Central memory CD4-positive, alpha-beta T cell (primary cell): ENCODE measurements at regions not wholly inside any gene's neighbourhood (a gene's known extent, or its start where the extent isn't known, plus 50 kb on each side); places are given as distances from the start of the nearest gene placed in this dataset.
"Not testable (repeated sequence)": the region's sequence is repeated elsewhere in the genome, so short reads cannot be mapped to it uniquely, and the experiment has no call there.

Experiments
- DNase-seq: peaks from one replicate; pipeline ENCODE4 v3.0.0; 2022

DNA sequence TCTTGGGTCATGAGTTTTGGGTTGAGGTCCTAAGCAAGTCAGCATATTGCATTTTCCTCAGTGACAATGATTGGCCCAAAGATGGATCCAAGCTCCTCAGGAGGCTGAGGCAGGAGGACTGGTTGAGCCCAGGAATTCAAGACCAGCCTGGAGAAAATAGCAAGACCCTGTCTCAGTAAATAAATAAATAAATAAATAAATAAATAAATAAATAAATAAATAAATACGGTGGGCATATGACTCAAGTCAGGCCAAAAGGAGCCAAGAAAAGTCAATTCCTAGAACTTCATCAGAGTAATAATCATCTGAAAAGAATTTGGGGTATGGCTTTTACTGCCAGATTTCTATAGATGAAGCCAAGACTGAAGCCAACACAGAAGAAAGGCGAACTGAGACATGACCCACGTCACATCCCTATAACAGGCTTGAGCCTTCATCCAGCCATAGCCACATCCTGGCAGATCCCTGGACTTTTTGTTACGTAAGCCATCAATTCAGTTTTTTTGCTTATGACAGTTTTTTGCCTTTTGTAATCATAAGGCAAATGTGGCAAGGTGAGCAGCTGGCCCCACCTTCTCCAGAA lies 88.5 kb upstream of the NFASC start:
- DNase-seq = no peak

DNA sequence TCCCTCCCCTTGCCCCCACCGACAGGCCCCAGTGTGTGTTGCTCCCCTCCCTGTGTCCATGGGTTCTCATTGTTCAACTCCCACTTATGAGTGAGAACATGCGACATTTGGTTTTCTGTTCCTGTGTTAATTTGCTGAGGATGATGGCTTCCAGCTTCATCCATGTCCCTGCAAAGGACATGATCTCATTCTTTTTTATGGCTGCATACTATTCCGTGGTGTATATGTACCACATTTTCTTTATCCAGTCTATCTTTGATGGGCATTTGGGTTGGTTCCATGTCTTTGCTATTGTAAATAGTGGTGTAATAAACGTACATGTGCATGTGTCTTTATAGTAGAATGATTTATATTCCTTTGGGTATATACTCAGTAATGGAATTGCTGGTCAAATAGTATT lies 85.6 kb upstream of the NFASC start:
- DNase-seq = not testable (repeated sequence)

DNA sequence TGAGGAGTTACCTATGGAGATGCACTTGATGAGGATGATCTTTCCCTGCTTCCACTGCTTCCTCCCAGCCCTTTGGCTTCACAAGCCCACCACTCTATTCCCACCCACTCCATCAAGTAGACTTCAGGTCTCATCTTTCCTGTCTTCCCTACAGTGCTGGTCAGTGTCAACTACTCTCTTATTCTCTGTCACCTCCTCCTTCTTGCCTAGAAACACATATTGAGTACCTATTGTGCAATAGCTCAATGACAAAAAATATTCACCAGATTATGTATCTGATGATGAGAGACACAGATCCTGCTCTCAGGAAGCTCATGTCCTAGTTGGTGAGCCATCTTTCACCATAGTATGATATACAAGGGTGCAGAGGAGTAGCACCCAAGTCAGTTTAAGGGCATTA lies 82.2 kb upstream of the NFASC start:
- DNase-seq = no peak

DNA sequence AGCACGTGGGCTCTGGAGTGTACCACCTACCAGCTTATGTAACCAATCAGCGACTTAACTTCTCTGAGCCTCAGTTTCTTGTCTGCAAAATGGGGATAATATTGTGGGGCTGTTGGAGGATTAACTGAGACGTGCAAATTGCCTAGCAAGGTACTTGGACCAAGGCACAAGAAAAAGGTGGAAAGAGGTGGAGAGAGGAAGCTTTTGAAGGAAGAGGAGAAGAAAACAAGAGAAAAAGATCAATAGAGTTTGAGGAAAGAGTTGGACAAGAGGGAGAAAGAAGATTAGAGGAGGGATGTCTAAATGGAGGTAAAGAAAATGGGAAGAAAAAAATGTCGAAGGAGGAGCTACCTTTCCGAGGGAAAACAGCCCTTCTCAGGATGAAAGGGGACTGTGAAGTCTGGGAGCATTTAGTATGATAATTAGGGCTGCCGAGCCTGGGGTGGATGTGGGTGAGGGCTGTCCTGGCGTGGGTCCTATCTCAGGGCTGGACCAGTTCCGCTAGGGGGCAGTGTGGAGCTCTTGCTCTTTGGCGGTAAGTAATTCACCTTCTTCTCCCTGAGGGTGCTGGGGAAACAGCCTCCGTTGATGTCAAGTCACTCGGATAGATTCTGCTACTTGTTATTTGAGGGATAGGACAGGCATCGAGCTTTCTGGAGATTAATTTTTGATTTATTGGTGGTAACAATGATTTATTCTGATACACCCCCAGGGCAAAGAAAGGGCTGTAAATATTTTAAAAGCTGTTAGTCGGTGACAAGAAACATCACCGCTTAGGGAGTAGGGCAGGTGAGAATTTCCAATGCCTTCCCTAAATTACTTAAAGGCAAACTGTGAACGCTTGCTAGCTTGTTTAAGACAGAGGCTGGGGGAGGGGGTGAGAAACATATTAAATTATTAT lies 79.0 kb upstream of the NFASC start:
- DNase-seq = peak; percentile 60

DNA sequence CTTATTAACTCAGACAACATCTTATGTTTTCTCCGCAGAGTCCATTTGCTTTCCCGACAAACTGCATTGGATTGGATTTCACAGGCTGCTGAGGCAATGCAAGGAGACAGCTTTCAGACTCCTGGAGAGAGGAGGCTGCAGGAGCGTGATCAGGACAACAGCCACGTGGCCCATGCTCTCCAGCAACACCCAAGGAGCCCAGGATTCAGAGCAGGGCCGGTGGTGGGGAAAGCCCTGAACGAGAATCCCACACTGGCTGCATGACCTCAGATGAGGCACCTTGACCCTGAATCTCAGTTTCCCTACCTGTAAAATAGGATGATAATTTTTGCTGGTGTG lies 78.3 kb upstream of the NFASC start:
- DNase-seq = no peak

DNA sequence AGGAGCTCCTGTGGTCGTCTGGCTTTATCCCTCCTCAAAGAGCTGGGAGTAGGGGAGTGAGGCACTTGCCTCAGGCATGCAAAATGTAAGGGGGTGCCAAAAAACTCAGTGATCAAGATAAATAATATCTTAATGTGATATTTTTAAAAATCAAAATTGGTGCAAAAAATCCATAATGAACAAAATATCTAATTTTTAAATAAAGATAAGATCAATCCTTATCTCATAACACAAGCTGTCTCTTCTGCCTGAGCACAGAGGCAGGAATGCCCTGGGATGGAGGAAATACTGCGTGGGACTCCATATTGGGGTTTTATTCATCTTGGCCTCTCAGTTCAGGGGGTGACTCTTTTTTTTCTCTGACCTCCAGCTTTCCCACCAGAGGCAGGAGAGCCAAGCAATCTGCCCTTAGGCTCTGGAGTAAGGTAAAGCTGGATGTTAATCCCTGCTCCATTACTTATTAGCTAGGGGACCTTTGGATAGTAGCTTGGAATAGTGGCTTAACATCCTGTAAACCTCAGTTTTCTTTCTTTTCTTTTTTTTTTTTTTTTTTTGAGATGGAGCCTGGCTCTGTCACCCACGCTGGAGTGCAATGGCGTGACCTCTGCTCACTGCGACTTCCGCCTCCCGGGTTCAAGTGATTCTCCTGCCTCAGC lies 77.3 kb upstream of the NFASC start:
- no peak for DNase-seq

DNA sequence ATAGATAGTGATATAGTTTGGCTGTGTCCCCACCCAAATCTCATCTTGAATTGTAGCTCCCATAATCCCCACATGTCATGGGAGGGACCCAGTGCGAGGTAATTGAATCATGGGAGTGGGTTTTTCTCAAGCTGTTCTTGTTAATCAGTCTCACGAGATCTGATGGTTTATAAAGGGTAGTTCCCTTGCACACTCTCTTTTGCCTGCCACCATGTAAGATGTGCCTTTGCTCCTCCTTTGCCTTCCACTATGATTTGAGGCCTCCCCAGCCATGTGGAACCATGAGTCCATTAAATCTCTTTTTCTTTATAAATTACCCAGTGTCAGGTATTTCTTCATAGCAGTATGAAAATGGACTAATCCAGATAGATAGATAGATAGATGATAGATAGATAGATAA lies 73.8 kb upstream of the NFASC start:
- DNase-seq = not testable (repeated sequence)

DNA sequence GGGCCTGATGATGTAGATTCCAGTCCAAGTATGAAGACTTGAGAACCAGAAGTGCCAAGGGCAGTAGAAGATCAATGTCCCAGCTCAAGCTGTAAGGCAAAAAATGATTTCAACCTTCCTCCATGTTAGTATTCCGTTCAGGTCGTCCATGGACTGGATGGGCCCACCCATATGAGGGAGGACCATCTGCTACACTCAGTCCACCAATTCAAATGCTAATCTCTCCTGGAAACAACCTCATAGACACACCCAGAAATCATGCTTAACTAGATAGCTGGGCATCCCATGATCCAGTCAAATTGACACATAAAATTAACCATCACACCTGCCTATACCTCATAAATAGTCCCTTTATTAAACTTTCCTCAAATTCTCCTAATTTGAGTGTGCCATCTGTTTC lies 73.3 kb upstream of the NFASC start:
- DNase-seq = no peak

DNA sequence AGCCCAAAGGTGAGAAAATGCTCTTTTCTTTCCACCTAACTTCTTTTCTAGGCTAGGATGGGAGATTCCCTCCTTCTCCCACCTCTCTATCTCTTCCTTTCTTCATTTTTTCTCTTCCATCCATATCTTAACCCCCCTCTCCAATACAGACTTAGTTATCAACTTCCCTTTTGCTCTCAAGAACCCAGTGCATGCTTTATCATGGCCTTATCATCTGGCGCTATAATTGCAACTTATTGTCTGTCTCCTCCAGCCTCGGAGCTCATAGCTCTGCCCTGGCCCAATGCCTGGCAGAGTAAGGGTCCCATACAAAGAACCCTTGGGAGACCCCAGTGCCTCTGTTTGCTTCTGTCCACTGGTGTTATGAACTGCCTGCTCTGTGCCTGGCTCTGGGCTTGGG lies 71.0 kb upstream of the NFASC start:
- DNase-seq = no peak

DNA sequence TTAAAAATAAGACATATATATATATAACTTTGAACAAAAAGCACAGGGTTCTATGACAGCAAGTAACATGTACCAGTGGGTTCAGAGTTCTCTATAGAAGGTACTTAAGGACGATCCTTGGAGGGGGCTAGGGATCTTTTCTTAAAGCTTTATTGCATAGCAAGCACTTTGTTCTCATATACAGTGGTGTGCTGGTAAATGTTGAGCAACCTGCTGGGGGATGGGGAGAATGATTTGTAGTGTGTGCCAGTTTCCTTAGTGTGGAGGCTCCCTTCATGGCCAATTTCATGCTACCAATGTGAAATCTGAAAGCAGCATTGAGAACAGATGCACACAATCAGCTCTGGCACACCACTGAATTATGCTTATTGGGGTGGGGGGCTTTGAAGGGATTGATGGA lies 69.5 kb upstream of the NFASC start:
- no peak for DNase-seq

DNA sequence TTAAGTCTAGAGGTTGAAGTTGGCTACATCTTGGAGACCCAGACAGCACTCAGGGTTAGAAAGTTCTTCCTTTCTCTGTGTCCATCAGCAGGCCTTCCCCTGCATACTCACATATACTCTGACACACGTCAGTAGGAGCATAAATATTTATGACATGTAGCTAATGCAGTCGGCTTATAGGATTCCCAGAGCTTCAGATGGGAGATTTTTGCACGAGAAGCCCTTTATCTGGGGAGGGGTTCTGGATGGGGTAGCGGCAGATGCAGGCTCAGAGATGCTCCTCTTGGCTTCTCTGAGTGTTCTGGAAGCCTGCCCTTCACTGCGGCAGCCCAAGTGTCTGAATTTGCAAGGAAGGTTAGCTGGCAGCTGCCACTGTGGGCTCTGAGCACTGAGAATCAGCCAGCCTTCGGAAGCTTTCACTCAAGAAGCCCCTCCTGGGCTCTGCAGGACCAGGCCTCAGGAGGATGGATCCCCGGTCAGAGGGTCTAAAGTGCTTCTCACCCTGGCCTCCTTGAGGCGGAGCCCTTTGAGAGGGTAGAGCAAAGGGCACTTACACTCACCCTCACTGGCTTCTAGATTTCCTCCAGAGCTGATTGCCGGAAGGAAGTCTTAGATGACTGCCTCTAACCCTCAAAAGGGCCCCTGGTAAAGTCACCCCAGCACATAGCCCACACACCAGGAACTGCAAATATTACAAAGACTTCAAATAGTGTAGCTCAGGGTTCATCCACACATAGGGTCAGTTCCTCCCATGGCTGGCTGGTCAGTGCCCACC lies 68.1 kb upstream of the NFASC start:
- DNase-seq = no peak

DNA sequence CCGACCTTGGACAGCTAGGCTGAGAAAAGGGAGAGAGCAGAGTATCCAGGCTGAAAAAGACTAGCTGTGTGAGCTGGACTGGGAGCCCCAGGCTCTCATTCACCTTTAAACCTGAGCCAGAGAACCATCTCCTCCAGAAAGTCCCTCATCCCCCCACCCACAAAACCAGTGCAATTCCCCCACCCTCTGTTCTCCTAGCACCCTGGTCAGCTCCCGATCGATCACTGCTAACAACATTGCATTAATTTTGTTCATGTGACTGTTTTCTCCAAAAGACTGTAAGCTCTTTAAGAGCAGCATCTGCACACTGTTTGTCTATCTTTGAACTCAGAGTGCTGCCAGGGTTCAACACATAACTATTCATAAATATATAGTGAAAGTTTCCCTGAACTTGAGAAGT lies 67.1 kb upstream of the NFASC start:
- no peak for DNase-seq

DNA sequence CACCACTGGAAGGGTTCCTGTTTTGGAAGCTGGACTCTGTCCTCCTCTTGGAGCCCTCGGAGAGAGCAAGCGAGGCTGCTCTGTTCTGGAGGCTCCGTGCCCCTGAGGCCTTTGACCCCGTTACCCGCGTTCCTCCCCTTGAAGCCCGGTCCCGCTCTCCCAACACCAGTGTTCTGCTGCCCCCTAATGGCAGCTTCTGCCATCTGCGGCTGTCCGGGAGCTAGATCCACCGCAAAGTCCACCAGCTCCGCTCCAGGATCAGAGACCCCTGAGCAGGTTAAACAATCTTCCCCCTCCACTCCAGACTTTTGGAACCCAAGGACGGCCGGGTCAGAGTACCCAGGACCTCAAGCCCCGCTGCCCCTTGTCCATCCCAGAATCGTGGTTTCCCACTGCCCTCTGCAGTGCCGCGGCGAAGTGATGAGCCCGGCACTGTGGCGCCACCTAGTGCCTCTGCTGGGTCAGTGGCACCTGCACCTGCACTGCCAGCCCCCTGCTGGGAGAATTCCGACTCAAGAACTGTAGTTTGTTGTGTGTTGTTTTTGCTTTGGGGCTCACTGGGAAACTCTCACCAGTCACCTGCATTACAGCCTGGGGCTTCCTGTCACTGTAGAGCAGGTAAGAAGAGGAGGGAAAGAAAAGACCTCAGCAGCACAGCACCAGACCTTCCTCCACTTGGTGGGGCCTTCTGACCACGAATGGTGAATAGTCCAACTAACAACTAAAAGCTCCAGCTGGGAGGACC lies 63.5 kb upstream of the NFASC start:
- DNase-seq = peak; percentile 78

DNA sequence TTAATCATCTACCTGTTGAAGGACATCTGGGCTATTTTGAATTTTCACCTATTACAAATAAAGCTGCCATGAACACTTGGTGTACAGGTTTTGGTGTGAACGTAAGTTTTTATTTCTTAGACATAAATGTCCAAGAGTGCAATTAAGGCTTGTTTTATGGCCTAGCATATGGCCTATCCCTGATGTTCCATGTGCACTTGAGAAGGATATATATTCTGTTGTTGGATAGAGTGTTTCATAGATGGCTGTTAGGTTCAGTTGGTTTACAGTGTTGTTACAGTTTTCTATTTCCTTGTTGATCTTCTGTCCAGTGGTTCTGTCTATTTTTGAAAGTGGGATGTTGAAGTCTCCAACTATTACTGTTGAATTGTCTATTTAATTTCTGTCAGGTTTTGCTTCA lies 61.2 kb upstream of the NFASC start:
- no peak for DNase-seq

DNA sequence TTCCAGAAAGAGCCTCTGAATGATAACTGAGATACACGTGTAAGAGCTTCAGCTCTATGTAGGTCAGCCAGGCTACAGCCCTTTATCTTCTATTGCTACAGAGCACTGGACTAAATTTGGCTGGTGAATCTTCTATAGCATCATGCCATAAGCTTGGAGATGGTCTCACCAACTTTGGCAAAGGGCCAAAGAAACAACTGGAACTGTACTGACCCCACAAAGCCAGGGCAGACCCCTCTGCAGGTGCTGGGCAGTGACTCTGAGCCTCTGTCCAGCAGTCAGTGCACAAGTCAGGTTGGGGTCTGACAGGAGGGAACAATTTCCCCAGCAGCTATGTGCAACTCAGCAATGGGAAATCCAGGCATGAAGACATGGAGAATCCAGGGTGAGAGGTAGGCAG lies 57.8 kb upstream of the NFASC start:
- DNase-seq = no peak

DNA sequence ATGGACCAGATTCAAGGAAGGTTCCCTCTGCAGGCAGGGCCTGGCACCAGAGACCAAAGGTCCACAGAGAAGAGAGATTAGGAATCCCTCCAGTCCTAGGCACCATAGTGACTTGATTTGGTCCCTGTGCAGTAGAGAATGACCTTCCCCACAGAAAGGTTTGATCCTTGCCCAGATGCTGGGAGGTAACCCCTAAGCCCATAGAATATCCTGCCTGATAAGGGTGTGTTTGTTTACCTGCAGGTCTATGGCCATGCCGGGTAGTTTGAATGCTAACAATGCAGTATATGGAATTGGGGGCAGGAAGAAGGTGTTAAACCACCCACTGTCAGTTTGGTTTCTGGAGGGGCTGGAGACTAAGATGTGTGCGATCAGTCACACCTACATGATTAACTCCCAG lies 57.1 kb upstream of the NFASC start:
- DNase-seq = no peak

DNA sequence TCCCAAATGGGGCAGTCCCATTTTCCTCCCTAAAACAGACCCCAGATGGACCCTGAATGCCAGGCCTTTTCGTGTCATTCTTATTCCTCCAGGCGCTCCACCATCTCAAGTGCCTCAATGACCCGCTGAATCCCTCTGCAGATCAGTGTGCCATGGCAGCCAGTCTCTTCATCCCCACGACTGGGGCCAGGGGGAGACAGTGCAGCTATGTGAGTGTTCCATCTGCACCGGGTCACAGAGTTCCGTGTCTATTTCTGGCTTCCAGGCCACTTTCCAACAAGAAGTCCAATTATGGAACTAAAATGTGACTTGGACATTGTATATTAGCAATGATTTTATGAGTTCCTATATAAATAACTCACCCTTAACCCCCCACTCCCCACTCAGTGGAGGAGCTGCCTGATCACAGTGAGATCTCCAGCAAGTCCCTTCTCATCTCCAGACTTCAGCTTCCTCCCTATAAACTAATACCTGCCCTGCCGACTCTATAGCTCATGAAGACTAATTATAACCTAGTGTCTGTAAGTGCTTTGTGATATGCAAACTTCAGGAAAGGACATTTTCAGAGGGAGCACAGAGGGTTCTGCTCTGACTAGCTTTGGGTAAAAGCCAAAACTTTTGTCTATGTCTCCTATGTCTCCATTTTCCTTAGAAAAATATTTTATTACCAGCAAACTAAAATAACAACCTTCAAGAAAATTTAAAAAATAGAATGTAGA lies 56.3 kb upstream of the NFASC start:
- no peak for DNase-seq

DNA sequence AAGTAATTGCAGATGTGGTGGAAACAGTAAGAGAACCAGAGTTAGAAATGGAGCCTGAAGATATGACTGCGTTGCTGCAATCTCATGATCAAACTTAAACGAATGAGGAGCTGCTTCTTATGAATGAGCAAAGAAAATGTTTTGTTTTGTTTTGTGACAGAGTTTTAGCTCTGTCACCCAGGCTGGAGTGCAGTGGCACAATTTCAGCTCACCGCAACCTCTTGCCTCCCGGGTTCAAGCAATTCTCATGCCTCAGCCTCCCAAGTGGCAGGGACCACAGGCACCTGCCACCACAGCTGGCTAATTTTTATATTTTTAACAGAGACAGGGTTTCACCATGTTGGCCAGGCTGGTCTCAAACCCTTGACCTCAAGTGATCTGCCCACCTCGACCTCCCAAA lies 53.3 kb upstream of the NFASC start:
- no peak for DNase-seq

DNA sequence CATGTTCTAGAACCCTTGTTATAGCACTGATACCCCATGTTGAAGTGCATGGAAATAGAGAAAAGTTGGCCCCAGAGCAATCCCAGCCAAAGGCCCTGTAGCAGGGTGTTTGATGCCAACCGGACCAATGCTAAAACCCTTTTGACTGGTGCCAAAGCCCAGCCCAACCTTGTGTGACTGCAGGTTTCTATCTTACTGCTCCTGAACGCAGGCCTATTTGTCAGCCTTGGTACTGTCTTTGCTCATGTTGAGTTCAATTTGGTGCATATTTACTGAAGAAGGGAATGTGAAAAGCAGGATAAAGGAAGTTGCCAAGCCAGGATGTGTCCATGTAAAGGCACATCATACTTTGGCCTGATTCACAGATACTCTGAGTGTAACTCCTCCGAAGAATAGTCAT lies 51.7 kb upstream of the NFASC start:
- DNase-seq = no peak

DNA sequence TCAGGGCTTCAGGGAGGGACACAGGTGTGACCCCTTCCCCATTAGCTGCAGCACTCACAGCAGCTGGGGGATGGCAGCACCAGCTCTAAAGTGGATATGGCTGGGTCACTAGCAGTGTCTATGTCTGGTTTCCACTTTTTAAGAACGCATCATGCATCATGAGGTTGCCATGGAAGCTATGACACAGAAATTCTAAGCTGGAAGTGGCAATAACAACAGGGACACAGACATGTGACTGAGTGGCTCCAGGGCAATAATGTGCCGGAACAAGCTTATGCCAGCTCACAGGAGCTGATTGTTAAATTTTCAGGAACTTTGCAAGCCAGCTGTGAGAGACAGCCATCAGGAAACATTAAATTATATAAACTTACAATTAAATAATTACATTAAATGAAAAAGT lies 51.2 kb upstream of the NFASC start:
- no peak for DNase-seq
